AG08395 (cell line): ENCODE measurements at regions not wholly inside any gene's neighbourhood (a gene's known extent, or its start where the extent isn't known, plus 50 kb on each side); places are given as distances from the start of the nearest gene placed in this dataset.

Experiments used
- DNase-seq: peaks from one replicate; pipeline ENCODE4 v3.0.0; 2012; ENCODE audit warnings: mixed read lengths, low spot score

DNA sequence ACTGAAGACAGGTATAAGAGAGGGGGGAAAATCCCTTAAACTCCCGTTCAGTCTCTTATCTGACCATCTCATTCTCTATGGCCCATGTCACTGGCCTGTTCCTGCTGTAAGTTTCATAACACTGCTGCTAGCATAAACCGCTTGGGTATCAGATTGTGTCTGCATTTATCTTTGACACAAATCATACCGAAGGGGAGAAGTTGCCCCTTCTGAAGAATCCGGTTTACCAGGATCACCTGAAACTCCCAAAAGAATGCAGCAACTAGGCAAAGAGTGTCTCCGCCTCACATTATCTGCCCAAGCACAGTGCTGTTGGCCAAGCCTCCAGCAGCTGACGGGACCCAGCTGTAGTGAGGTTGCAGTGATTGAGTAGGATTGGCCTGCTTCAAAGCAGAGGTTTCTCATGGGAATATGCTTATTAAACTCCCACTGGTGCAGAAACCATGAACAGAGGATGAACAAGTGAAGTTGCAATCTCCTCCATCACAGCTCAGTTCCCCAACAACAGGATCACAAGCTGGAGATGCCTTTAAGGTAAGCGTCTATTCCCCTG is 71.3 kb upstream of the PUDP start:
- DNase-seq = no peak

DNA sequence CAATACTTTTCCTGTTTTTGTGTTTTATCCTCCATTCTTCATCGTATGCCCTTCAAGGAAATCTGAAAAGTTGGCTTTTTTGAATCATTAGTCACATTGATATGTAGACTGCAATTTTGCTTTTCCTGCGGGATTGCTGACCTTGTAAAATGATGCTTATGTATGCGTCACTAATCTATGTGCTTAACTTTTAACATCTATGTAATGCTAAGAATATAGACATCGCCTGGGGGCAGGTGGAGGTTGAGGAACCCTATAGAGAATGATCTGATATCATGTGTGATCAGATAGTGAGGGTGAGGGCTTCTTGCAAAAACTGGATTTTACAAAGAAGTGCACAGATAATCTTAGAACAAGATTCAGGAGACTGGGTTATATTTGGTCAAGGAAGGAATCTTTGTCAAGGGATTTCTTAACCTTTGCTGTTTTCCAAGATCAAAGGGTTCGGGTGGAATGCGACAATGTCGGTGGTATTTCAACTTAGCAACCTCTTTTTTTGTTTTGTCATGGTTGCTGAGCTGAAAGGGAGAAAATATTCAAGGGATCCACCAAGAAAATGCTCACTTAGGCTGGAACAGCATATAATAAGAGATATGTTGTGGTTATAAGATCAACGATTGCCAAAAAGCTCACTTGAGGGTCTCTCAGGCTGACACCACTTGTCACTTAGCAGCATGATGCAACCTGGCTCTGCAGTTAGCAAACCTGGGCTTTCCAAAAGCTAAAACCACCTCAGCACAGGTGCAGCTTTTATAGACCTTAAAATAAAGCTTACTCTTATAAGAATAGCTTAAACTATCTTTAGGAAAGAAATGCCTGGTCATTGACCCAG is 70.6 kb upstream of the PUDP start:
- no peak for DNase-seq

DNA sequence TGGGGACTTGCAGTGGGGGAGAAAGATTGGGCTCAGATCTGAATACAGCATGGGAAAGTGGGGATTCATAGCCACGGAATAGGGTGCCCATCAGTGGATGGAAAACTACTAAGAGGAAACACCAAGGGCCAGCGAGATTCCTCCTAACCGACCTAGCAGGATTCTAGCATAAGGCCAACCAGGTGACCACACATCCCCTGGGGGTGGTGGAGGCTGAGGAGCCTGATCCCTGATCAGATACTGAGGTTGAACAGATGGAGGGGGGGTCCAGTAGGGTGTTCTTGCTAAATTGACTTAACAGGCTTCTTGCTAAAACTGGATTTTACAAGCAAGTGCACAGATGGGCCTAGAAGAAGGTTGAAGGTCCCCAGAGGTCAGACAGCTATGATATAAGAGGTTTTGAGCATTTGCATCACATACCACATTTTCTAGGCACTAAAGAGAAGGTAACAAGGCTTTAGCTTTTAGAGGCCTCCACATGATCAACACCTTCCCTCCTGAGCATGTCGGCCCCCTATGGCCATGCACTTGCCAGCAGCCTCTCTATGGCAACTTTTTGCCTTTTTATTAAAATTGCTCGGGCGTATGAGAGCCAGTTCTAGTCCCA is 69.1 kb upstream of the PUDP start:
- DNase-seq = no peak

GRCh38 chrX:7215842-7216241 is 67.9 kb upstream of the PUDP start:
- peak; percentile 87 for DNase-seq

GRCh38 chrX:7214251-7214650 is 66.3 kb upstream of the PUDP start:
- DNase-seq = peak; percentile 25

DNA sequence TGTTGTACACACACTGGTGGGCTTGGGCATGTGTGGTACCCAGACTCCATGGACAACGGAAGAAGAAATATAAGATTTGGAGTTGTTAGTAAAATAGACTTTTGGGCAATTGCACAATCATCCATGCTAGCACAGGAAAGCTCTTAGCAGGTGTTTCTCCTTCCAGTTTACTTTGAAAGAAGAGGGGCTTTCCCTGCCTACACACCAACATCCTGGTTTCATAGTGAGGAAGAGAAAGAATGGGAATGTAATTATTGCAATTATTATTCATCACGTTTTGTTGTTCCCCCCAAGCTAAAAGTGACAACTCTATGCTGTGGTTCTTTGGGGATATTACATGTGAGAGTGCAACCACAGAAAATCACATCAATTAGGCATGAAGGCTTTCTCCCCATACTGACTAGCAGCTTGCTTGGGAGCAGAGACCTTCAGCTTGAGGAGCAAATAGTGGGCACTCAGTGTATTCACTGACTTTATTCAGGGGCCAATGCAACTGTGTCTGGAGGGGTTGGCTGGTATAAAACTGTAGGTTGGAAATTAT is 57.2 kb upstream of the PUDP start:
- no peak for DNase-seq

DNA sequence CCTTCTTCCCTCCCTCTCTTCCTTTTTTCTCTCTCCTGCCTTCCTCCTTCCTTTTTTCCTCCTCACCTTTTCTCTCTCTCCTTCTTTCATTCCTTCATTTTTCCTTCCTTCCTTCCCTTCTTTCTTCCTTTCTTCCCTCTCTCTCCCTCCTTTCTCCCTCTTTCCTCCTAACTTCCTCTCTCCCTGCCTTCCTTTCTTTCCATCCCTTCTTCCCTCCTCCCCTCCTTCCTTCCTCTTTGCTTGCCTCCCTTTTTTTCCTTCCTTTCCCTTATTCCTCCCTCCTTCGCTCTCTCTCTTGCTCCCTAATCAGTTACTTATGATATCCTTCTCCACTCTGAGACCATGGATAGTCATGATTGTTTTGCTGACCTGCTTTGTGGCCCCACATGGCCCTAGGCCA is 56.7 kb upstream of the PUDP start:
- DNase-seq = no peak

DNA sequence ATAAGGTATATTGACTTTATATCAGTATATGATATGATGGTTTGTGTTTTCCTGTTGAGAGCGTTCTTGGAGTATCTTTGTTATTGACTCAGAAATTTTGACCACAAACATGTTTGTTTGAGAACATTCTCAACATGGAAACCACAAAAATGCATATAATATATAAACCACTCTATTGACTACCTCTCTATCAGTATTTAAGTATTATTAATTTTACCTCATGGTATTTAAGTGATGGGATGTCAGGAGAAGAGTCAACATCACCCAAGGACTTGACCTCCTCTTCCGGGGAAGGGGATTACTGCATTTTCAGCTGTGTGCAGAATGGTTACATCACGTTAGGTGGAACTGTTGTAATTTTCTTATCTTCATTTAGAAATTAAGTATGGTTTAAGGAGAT is 54.3 kb upstream of the PUDP start:
- no peak for DNase-seq

GRCh38 chrX:7201496-7201895 is 53.5 kb upstream of the PUDP start:
- no peak for DNase-seq

DNA sequence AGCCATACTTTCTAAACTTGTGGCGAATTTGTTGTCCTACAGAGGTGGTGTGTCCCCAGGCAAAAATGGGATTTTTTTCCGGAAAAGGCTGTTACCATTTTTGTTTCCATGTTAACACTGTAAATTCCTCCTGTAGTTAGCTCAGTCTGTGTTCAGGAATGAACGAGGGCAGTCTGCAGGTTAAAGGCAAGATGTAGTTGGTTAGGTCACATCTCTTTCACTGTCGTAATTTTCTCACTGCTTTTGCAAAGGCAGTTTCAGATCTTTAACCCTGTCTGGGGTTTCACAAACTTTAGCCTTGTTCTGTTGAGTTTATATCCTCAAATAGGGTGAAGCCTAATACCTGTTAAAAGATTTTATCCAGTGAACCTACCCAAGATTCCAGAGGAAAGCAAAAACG is 50.5 kb upstream of the PUDP start:
- DNase-seq = no peak
